HG03196 (cell line): ENCODE measurements at regions not wholly inside any gene's neighbourhood (a gene's known extent, or its start where the extent isn't known, plus 50 kb on each side); places are given as distances from the start of the nearest gene placed in this dataset.

Experiments used
- ATAC-seq: cut with Tn5 transposase; IDR thresholded peaks from one replicate; pipeline ENCODE4 v1.9.1; 2021; ENCODE audit not compliant: unreplicated experiment

GRCh38 chr7:42624471-42624870 is 287.4 kb downstream of the C7orf25 start:
- no peak for ATAC-seq

- ATAC-seq, result no peak
Observed at GRCh38 chr7:42621543-42622219, 290.2 kb downstream of the C7orf25 start.

- ATAC-seq, result no peak
Observed at GRCh38 chr7:42618651-42619360, 293.1 kb downstream of the C7orf25 start.

GRCh38 chr7:42617806-42618457 is 293.9 kb downstream of the C7orf25 start:
- ATAC-seq, result no peak

- no peak for ATAC-seq
Observed at GRCh38 chr7:42617071-42617765, 294.7 kb downstream of the C7orf25 start.

GRCh38 chr7:42614636-42615035 is 297.2 kb downstream of the C7orf25 start:
- ATAC-seq, result no peak

DNA sequence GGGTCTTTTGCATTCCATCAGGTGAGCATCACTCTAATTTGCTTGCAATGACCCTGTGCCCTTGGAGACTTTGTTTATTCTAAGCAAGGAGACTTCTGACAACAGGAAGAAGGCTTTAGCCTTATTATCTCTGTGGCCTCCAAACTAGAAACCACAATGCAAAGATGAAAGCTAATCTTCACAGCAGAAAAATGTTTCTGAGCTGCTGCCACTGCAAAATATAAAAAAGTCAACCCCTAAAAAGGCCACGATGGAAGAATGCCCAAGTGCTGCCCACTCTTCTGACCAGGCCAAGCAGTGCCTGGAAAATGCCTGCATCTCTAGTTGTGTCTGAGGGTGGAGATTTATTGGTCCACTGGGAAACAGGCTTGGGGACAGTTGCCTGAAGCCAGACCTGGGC is 299.9 kb downstream of the C7orf25 start:
- ATAC-seq, result no peak

DNA sequence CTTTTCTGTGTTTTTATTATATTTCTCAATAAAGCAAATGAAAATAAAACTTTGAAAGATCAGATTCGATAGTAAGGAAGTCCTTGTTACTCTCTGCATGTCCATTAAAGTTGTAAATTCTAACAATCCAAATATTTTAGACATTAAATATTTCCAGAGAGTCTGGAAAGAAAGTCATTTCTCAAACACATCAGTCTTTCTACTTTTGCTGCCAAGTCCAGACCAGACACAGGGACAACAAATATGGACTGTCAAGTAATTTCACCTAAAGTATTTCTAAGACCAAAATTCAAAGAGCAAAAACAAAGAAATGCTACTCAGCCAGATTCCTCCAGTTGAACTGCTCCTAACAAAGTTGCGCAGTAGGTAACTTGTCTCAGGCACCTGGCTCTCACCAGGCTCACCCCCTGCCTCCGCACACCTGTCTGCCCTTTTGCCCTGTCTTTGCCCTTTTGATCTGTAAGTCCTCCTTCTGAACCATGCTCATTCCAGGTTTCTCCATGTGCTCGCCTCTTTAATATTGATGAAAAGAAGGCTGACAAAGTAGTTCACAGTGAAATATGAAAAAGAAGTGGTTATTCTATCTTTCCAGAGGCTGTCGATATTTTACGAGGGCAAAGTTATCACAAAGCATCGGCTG is 300.5 kb downstream of the C7orf25 start:
- no peak for ATAC-seq

DNA sequence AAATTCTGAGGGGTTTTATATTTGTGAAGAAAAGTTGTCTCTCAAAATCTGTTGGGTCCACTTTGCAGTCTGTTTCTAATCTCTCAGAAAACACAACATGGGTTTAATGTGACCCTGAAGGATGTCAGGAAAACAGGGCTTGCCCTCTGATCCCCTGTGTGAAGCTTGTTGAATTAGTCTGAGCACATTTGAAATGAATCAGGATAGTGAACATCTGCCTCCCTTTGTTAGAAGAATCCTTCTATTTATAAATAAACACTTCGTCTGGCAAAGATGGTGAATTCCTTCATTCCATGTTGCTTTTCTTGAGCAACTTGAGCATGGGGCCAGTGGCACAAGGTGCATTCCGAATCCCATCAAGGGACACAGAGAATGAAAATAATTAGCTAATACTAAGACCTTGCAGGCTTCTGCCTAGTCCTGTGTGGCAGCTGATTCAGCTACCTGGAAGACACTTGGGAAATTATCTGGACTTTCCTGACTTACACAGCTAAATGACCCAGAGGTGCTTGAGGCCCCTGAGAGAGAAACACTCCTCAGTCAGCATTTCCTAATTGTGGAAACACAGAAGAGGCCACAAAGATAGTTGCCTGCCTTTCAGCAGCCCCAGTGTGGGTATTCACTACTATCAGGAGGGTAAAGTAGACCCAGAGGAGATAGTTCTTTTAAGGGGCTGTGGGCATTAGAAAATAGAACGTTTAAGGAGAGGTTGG is 305.5 kb downstream of the C7orf25 start:
- ATAC-seq, result no peak

- no peak for ATAC-seq
Observed at GRCh38 chr7:42605406-42606192, 306.3 kb downstream of the C7orf25 start.

GRCh38 chr7:42603496-42603895 is 308.4 kb downstream of the C7orf25 start:
- no peak for ATAC-seq

DNA sequence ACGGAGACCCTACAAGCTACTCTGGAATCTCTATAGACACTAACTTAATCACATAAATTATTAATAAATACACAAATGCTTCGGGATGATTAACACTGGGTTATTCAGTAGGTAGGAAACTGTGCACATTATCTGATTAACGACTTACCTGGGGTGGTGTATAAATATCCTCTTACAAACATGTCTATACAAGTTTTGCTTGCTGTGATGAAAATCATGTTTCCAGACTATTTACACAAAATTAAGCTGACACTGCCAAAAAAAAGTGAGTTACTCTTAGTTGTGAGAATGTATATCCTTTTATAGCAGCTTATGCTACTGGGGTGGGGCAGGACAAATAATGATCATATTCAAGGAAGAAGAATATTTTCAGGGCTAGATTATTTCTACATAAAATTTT is 314.6 kb downstream of the C7orf25 start:
- no peak for ATAC-seq

DNA sequence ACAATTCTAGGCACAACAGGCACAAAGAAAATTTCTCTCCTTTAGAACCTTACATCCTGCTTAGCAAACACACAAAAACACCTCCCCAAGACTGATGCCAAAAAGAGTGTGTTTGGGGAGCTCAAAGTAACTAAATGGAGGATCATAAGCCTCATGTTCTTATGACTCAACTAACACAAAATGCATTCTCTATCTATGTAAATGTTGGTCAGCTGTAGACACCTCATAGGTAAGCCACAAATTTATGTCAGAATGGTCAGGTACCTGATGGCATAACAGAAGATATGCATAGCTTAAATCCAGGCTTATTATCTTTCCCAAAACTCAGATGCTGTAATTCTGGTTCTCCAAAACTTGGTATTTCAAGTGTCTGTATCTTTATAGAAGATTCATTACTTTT is 315.1 kb downstream of the C7orf25 start:
- no peak for ATAC-seq

GRCh38 chr7:42593860-42594259 is 318.0 kb downstream of the C7orf25 start:
- no peak for ATAC-seq

- no peak for ATAC-seq
Observed at GRCh38 chr7:42590771-42591310, 321.0 kb downstream of the C7orf25 start.

DNA sequence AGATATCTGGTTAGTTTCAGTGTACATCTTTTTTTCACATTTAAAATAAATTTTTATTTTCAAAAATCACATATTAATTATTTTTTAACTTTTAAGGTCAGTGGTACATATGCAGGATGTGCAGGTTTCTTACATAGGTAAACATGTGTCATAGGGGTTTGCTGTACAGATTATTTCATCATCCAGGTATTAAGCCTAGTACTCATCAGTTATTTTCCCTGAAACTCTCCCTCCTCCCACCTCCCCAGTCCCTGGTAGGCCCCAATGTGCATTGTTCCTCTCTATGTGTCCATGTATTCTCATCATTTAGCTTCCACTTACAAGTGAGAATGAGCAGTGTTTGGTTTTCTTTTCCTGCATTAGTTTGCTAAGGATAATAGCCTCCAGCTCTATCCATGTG is 323.0 kb downstream of the C7orf25 start:
- ATAC-seq, result no peak

DNA sequence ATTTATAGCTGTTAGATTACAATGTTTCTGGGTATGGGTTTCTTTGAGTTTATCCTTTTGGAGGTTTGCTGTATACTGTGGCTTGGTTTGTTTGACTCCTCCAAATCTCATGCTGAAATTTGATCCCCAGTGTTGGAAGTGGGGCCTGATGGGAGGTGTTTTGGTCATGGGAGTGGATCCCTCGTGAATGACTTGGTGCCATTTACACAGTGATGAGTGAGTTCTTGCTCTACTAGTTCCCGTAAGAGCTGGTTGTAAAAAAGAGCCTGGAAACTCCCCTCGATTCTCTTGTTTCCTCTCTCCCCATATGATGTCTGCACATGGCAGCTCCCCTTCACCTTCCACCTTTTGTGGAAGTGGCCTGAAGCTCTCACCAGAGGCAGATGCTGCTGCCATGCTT is 324.1 kb downstream of the C7orf25 start:
- ATAC-seq, result no peak

DNA sequence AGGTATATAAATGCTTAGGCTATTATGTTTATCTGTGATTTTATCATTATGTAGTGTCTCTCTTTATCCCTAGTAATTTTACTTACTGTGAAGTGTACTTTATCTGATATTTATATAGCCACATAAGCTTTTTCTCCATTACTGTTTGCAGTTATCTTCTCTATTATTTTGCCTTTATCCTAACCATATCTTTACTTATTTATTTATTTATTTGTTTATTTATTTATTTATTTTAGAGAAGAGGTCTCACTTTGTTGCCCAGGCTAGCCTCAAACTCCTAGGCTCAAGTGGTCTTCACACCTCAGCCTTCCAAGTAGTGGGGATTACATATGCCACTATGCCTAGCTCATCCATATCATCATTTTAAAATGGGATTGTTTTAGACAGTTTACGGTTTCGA is 331.8 kb downstream of the C7orf25 start:
- no peak for ATAC-seq

GRCh38 chr7:42575171-42575570 is 336.7 kb downstream of the C7orf25 start:
- ATAC-seq, result no peak
